ENCODE measurements at regions not wholly inside any gene's neighbourhood (a gene's known extent, or its start where the extent isn't known, plus 50 kb on each side); places are given as distances from the start of the nearest gene placed in this dataset.

DNA sequence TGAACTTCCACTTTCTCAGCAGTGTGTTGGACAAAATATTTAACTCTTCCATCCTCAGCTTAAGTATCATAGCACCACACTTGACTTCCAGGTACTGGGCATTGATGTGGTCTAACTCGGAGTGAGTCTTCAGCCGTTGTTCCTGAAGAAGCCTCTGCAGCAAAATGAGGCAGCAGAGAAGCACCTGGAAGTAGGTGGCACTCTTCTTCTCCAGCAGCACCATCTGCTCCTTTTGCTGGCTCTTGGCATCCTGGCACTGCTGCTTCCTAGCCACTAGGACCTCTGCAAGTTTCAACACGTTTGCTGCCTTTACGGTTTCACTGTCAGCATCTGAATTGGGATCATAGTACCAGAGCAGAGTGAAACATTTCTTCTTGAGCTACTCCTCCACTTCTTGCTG, 162.5 kb upstream of the GORAB start (continued):
- TF ChIP-seq, protein P1, sequence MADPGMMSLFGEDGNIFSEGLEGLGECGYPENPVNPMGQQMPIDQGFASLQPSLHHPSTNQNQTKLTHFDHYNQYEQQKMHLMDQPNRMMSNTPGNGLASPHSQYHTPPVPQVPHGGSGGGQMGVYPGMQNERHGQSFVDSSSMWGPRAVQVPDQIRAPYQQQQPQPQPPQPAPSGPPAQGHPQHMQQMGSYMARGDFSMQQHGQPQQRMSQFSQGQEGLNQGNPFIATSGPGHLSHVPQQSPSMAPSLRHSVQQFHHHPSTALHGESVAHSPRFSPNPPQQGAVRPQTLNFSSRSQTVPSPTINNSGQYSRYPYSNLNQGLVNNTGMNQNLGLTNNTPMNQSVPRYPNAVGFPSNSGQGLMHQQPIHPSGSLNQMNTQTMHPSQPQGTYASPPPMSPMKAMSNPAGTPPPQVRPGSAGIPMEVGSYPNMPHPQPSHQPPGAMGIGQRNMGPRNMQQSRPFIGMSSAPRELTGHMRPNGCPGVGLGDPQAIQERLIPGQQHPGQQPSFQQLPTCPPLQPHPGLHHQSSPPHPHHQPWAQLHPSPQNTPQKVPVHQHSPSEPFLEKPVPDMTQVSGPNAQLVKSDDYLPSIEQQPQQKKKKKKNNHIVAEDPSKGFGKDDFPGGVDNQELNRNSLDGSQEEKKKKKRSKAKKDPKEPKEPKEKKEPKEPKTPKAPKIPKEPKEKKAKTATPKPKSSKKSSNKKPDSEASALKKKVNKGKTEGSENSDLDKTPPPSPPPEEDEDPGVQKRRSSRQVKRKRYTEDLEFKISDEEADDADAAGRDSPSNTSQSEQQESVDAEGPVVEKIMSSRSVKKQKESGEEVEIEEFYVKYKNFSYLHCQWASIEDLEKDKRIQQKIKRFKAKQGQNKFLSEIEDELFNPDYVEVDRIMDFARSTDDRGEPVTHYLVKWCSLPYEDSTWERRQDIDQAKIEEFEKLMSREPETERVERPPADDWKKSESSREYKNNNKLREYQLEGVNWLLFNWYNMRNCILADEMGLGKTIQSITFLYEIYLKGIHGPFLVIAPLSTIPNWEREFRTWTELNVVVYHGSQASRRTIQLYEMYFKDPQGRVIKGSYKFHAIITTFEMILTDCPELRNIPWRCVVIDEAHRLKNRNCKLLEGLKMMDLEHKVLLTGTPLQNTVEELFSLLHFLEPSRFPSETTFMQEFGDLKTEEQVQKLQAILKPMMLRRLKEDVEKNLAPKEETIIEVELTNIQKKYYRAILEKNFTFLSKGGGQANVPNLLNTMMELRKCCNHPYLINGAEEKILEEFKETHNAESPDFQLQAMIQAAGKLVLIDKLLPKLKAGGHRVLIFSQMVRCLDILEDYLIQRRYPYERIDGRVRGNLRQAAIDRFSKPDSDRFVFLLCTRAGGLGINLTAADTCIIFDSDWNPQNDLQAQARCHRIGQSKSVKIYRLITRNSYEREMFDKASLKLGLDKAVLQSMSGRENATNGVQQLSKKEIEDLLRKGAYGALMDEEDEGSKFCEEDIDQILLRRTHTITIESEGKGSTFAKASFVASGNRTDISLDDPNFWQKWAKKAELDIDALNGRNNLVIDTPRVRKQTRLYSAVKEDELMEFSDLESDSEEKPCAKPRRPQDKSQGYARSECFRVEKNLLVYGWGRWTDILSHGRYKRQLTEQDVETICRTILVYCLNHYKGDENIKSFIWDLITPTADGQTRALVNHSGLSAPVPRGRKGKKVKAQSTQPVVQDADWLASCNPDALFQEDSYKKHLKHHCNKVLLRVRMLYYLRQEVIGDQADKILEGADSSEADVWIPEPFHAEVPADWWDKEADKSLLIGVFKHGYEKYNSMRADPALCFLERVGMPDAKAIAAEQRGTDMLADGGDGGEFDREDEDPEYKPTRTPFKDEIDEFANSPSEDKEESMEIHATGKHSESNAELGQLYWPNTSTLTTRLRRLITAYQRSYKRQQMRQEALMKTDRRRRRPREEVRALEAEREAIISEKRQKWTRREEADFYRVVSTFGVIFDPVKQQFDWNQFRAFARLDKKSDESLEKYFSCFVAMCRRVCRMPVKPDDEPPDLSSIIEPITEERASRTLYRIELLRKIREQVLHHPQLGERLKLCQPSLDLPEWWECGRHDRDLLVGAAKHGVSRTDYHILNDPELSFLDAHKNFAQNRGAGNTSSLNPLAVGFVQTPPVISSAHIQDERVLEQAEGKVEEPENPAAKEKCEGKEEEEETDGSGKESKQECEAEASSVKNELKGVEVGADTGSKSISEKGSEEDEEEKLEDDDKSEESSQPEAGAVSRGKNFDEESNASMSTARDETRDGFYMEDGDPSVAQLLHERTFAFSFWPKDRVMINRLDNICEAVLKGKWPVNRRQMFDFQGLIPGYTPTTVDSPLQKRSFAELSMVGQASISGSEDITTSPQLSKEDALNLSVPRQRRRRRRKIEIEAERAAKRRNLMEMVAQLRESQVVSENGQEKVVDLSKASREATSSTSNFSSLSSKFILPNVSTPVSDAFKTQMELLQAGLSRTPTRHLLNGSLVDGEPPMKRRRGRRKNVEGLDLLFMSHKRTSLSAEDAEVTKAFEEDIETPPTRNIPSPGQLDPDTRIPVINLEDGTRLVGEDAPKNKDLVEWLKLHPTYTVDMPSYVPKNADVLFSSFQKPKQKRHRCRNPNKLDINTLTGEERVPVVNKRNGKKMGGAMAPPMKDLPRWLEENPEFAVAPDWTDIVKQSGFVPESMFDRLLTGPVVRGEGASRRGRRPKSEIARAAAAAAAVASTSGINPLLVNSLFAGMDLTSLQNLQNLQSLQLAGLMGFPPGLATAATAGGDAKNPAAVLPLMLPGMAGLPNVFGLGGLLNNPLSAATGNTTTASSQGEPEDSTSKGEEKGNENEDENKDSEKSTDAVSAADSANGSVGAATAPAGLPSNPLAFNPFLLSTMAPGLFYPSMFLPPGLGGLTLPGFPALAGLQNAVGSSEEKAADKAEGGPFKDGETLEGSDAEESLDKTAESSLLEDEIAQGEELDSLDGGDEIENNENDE (IDR thresholded peaks at IDR 0.05; ENCODE audit: insufficient replicate concordance, low read length): no peak
- TF ChIP-seq SIX5 (IDR thresholded peaks at IDR 0.05; ENCODE audit: low read depth, low read length) (no peak), RAD21 (IDR thresholded peaks at IDR 0.05 in 1 of 2, conservative IDR thresholded peaks at IDR 0.05 in 1 of 2; ENCODE audit: low read depth in 2 of 2, low read length in 2 of 2) (no peak), CEBPB (IDR thresholded peaks at IDR 0.05; ENCODE audit: low read depth, low read length) (no peak), SP2 (IDR thresholded peaks at IDR 0.05; ENCODE audit: low read length) (no peak), SRF (IDR thresholded peaks at IDR 0.05; ENCODE audit: low read depth, low read length) (no peak), GTF2F1 (IDR thresholded peaks at IDR 0.05; ENCODE audit: borderline replicate concordance, low read depth, low read length) (no peak), TAF7 (optimal IDR thresholded peaks at IDR 0.05; ENCODE audit: borderline replicate concordance, low read depth, low read length) (no peak), SP1 (IDR thresholded peaks at IDR 0.05; ENCODE audit: low read depth, low read length) (no peak), SIN3A (conservative IDR thresholded peaks at IDR 0.05 in 1 of 2, IDR thresholded peaks at IDR 0.05 in 1 of 2; ENCODE audit: low read depth in 1 of 2, low read length in 2 of 2) (no peak), YY1 (IDR thresholded peaks at IDR 0.05; ENCODE audit: low read depth, low read length) (no peak), TAF1 (IDR thresholded peaks at IDR 0.05; ENCODE audit: low read depth, low read length) (no peak)

Measured in H1 (cell line).